CD8-positive, alpha-beta memory T cell (primary cell): ENCODE measurements at regions not wholly inside any gene's neighbourhood (a gene's known extent, or its start where the extent isn't known, plus 50 kb on each side); places are given as distances from the start of the nearest gene placed in this dataset.
"Not testable (repeated sequence)": the region's sequence is repeated elsewhere in the genome, so short reads cannot be mapped to it uniquely, and the experiment has no call there.

Source experiments
- CTCF ChIA-PET: fragments of 350-600 bp; sonication (Branson Sonifier 250); formaldehyde crosslinking; loops from one replicate; lab custom pipeline; 2021; ENCODE audit warnings: antibody characterized with exemption; lab: Charles Lee
- POLR2A ChIA-PET: fragments of 350-600 bp; sonication (Branson Sonifier 250); formaldehyde crosslinking; loops from one replicate; lab custom pipeline; 2021; ENCODE audit warnings: antibody characterized with exemption; lab: Charles Lee
- DNase-seq, 5 donors: peaks; one replicate each; pipeline versions ENCODE4 v3.0.0 to v3.0.0-alpha.2; 2020 to 2022; ENCODE audit warnings: mixed read lengths in 1 of 5
- H3K27ac ChIP-seq: one replicate; pipeline ENCODE4 v1.7.0; 2013; ENCODE audit warnings: low read depth, mild to moderate bottlenecking, low read length, moderate library complexity
- H3K27me3 ChIP-seq: 2 replicates; pipeline ENCODE4 v1.7.0; 2013; ENCODE audit warnings: low read length, mild to moderate bottlenecking; ENCODE audit not compliant: insufficient read depth, poor library complexity, severe bottlenecking
- H3K36me3 ChIP-seq: 2 replicates; pipeline ENCODE4 v1.7.0; 2013; ENCODE audit warnings: mild to moderate bottlenecking, low read length, moderate library complexity; ENCODE audit not compliant: insufficient read depth
- H3K4me1 ChIP-seq: 2 replicates; pipeline ENCODE4 v1.7.0; 2013; ENCODE audit warnings: mild to moderate bottlenecking, low read length, moderate library complexity; ENCODE audit not compliant: insufficient read depth
- H3K4me3 ChIP-seq: 2 replicates; pipeline ENCODE4 v1.7.0; 2013; ENCODE audit warnings: mild to moderate bottlenecking, low read length
- H3K9me3 ChIP-seq: 2 replicates; pipeline ENCODE4 v1.7.0; 2013; ENCODE audit warnings: mild to moderate bottlenecking, low read length
- H3K27ac Mint-ChIP-seq, 8 donors: one replicate each; pipeline ENCODE4 v1.8.0; 2020 to 2021; ENCODE audit warnings: mixed read lengths in 8 of 8, mild to moderate bottlenecking in 6 of 8, inconsistent platforms in 3 of 8, moderate library complexity in 3 of 8
- H3K27me3 Mint-ChIP-seq, 2 donors: one replicate each; pipeline ENCODE4 v1.8.0; 2020 to 2021; ENCODE audit warnings: mixed read lengths in 2 of 2, mild to moderate bottlenecking in 1 of 2, moderate library complexity in 1 of 2
- H3K36me3 Mint-ChIP-seq, 3 donors: one replicate each; pipeline ENCODE4 v1.8.0; 2020 to 2021; ENCODE audit warnings: mixed read lengths in 3 of 3, inconsistent platforms in 1 of 3, mild to moderate bottlenecking in 1 of 3
- H3K4me1 Mint-ChIP-seq, 3 donors: one replicate each; pipeline ENCODE4 v1.8.0; 2020 to 2021; ENCODE audit warnings: mixed read lengths in 3 of 3, inconsistent platforms in 1 of 3, mild to moderate bottlenecking in 1 of 3
- H3K4me3 Mint-ChIP-seq, 7 donors: one replicate each; pipeline ENCODE4 v1.8.0; 2020 to 2021; ENCODE audit warnings: mixed read lengths in 7 of 7, mild to moderate bottlenecking in 6 of 7, moderate library complexity in 4 of 7, inconsistent platforms in 2 of 7
- H3K9me3 Mint-ChIP-seq, 5 donors: one replicate each; pipeline ENCODE4 v1.8.0; 2020 to 2022; ENCODE audit warnings: mixed read lengths in 5 of 5, mild to moderate bottlenecking in 3 of 5, moderate library complexity in 2 of 5, inconsistent platforms in 1 of 5

- H3K27me3 ChIP-seq, result no peaks in the 10 kb centered on the region
- no peak overlapping the region for H3K4me3 Mint-ChIP-seq
- H3K36me3 ChIP-seq, result no peaks in the 10 kb centered on the region
- H3K27ac ChIP-seq, result no peak overlapping the region
- no peaks in the 10 kb centered on the region for H3K9me3 ChIP-seq
- no peak for DNase-seq
- H3K9me3 Mint-ChIP-seq, result no peaks in the 10 kb centered on the region
- ChIA-PET POLR2A (no interaction called here), CTCF (no interaction called here)
- no peaks in the 10 kb centered on the region for H3K4me1 Mint-ChIP-seq
- no peaks in the 10 kb centered on the region for H3K36me3 Mint-ChIP-seq
- peaks cover 3 to 11% of the 10 kb centered on the region in 2 donors for H3K27me3 Mint-ChIP-seq
- no peak overlapping the region for H3K27ac Mint-ChIP-seq
- no peak overlapping the region for H3K4me3 ChIP-seq
- H3K4me1 ChIP-seq, result no peaks in the 10 kb centered on the region
Measured at GRCh38 chr1:203559523-203559922, 65.6 kb downstream of the OPTC start.

DNA sequence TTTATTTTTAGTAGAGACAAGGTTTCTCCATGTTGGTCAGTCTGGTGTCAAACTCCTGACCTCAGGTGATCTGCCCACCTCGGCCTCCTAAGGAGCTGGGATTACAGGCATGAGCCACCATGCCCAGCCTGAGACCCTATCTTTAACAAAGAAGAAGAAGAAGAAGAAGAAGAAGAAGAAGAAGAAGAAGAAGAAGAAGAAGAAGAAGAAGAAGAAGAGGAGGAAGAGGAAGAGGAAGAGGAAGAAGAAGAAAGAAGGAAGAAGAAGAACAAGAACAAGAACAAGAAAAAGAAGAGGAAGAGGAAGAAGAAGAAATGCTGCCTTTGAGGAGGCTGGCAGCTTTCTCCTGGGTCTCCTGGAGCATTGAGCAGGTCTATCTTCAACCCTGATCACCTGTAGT is 64.9 kb upstream of the ATP2B4 start:
- H3K36me3 ChIP-seq, H3K9me3 Mint-ChIP-seq, H3K4me3 ChIP-seq, CTCF ChIA-PET, H3K27me3 ChIP-seq, H3K9me3 ChIP-seq, POLR2A ChIA-PET, DNase-seq, H3K27ac Mint-ChIP-seq, H3K36me3 Mint-ChIP-seq, H3K27ac ChIP-seq, H3K4me1 Mint-ChIP-seq, H3K4me3 Mint-ChIP-seq, H3K4me1 ChIP-seq: not testable (repeated sequence)
- peaks cover 1 to 11% of the 10 kb centered on the region in 2 donors for H3K27me3 Mint-ChIP-seq

DNA sequence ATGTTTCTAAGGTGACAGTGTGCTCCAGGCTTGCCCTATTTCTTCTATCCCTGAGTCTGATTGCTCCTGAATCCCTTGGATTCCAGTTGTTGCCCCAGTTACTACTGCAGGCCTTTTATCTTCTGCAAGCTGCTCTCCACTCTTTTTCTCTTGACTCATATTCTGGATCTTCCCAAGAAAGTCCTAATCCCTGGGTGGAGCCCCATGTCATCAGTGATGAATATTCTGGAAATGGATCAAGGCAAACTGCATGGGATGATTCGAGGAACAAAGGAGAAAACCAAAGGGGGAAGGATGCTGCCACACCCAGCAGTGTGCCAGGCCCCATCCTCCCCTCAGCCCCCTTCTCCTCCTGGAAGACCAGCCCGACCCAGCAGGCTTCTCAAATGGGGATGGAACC is 63.3 kb upstream of the ATP2B4 start:
- no peaks in the 10 kb centered on the region for H3K27me3 ChIP-seq
- no peak overlapping the region for H3K27ac Mint-ChIP-seq
- no peak overlapping the region for H3K4me3 ChIP-seq
- DNase-seq, result no peak
- no peaks in the 10 kb centered on the region for H3K36me3 ChIP-seq
- H3K9me3 ChIP-seq, result no peaks in the 10 kb centered on the region
- POLR2A ChIA-PET, result no interaction called here
- no peaks in the 10 kb centered on the region for H3K9me3 Mint-ChIP-seq
- H3K4me1 ChIP-seq, result no peaks in the 10 kb centered on the region
- peaks cover 3 to 5% of the 10 kb centered on the region in 2 donors for H3K27me3 Mint-ChIP-seq
- no peak overlapping the region for H3K4me3 Mint-ChIP-seq
- no peak overlapping the region for H3K27ac ChIP-seq
- no peaks in the 10 kb centered on the region for H3K36me3 Mint-ChIP-seq
- H3K4me1 Mint-ChIP-seq, result no peaks in the 10 kb centered on the region
- CTCF ChIA-PET, result no interaction called here

- no peak for DNase-seq
- POLR2A ChIA-PET, result no interaction called here
Measured at GRCh38 chr1:203564024-203564423, 62.6 kb upstream of the ATP2B4 start.

DNA sequence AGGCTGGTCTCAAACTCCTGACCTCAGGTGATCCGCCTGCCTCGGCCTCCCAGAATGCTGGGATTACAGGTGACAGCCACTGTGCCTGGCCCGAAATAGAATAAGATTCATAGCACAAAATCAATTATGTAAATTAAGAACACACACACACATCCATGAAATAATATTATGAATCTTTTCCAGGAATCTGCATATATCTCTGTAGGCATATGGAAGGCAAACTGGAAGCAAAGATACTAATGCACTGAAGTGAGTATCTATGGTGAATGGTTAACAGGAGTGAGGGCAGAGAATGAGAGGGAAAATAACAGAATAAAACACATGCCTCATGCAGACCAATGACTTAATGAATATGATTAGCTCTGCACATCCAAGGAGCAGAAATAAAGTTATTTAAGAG is 61.6 kb upstream of the ATP2B4 start:
- Histone ChIP-seq H3K9me3 (no peaks in the 10 kb centered on the region), H3K27ac (no peak overlapping the region), H3K27me3 (no peaks in the 10 kb centered on the region), H3K36me3 (no peaks in the 10 kb centered on the region), H3K4me1 (no peaks in the 10 kb centered on the region), H3K4me3 (no peak overlapping the region)
- DNase-seq, result no peak
- Mint-ChIP-seq H3K36me3 (no peaks in the 10 kb centered on the region), H3K4me1 (no peaks in the 10 kb centered on the region), H3K9me3 (no peaks in the 10 kb centered on the region), H3K27me3 (peaks cover 0 to 3% of the 10 kb centered on the region in 2 donors), H3K27ac (peak overlapping the region in 1 of 8 donors; percentile 24), H3K4me3 (no peak overlapping the region)
- CTCF ChIA-PET, result no interaction called here
- POLR2A ChIA-PET, result no interaction called here

More at GRCh38 chr1:203564024-203564423, 62.6 kb upstream of the ATP2B4 start:
- Histone ChIP-seq H3K27me3 (no peaks in the 10 kb centered on the region), H3K9me3 (no peaks in the 10 kb centered on the region), H3K36me3 (no peaks in the 10 kb centered on the region), H3K27ac (no peak overlapping the region), H3K4me1 (no peaks in the 10 kb centered on the region), H3K4me3 (no peak overlapping the region)
- H3K4me3 Mint-ChIP-seq, result no peak overlapping the region
- no peaks in the 10 kb centered on the region for H3K4me1 Mint-ChIP-seq
- CTCF ChIA-PET, result no interaction called here
- no peak overlapping the region for H3K27ac Mint-ChIP-seq
- no peaks in the 10 kb centered on the region for H3K36me3 Mint-ChIP-seq
- peaks cover 3 to 5% of the 10 kb centered on the region in 2 donors for H3K27me3 Mint-ChIP-seq
- no peaks in the 10 kb centered on the region for H3K9me3 Mint-ChIP-seq

GRCh38 chr1:203565981-203566380 is 60.7 kb upstream of the ATP2B4 start:
- H3K27me3 ChIP-seq, result no peaks in the 10 kb centered on the region
- H3K4me1 ChIP-seq, result no peaks in the 10 kb centered on the region
- H3K9me3 ChIP-seq, result no peaks in the 10 kb centered on the region
- H3K27ac Mint-ChIP-seq, result peak overlapping the region in 1 of 8 donors; percentile 56
- H3K4me3 Mint-ChIP-seq, result no peak overlapping the region
- POLR2A ChIA-PET, result no interaction called here
- no peak overlapping the region for H3K4me3 ChIP-seq
- DNase-seq, result no peak
- H3K9me3 Mint-ChIP-seq, result peaks cover 0 to 2% (median 0%) of the 10 kb centered on the region in 5 donors
- H3K36me3 ChIP-seq, result no peaks in the 10 kb centered on the region
- no peaks in the 10 kb centered on the region for H3K36me3 Mint-ChIP-seq
- CTCF ChIA-PET, result no interaction called here
- H3K27me3 Mint-ChIP-seq, result peaks cover 0 to 2% of the 10 kb centered on the region in 2 donors
- H3K4me1 Mint-ChIP-seq, result no peaks in the 10 kb centered on the region
- H3K27ac ChIP-seq, result no peak overlapping the region

GRCh38 chr1:203566966-203567365 is 59.7 kb upstream of the ATP2B4 start:
- CTCF ChIA-PET, H3K27ac ChIP-seq, H3K36me3 Mint-ChIP-seq, H3K27me3 ChIP-seq, H3K4me1 ChIP-seq, H3K36me3 ChIP-seq, H3K4me1 Mint-ChIP-seq, H3K27ac Mint-ChIP-seq, H3K4me3 ChIP-seq, H3K9me3 Mint-ChIP-seq, H3K27me3 Mint-ChIP-seq, DNase-seq, POLR2A ChIA-PET, H3K4me3 Mint-ChIP-seq, H3K9me3 ChIP-seq: not testable (repeated sequence)

DNA sequence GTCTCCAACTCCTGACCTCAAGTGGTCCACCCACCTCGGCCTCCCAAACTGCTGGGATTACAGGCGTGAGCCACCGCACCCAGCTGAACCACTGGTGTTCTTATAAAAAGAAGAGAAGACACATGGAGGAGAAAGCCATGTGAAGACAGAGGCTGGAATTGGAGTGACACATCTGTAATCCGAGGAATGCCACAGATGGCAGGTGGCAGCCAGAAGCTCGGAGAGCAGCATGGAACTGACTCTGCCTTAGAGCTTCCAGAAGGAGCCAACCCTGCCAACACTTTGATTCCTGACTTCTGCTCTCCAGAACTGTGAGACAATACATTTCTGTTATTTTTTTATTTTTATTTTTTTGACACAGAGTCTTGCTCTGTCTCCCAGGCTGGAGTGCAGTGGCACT is 59.0 kb upstream of the ATP2B4 start:
- H3K27me3 ChIP-seq, result no peaks in the 10 kb centered on the region
- ChIA-PET POLR2A (no interaction called here), CTCF (no interaction called here)
- H3K4me3 ChIP-seq, result no peak overlapping the region
- Mint-ChIP-seq H3K9me3 (peaks cover 0 to 2% (median 0%) of the 10 kb centered on the region in 5 donors), H3K36me3 (no peaks in the 10 kb centered on the region), H3K4me3 (no peak overlapping the region), H3K4me1 (no peaks in the 10 kb centered on the region), H3K27me3 (peaks cover 0 to 9% of the 10 kb centered on the region in 2 donors), H3K27ac (no peak overlapping the region)
- no peak for DNase-seq
- H3K36me3 ChIP-seq, result no peaks in the 10 kb centered on the region
- no peak overlapping the region for H3K27ac ChIP-seq
- no peaks in the 10 kb centered on the region for H3K4me1 ChIP-seq
- H3K9me3 ChIP-seq, result no peaks in the 10 kb centered on the region
